ENCODE measurements at regions not wholly inside any gene's neighbourhood (a gene's known extent, or its start where the extent isn't known, plus 50 kb on each side); places are given as distances from the start of the nearest gene placed in this dataset.

DNA sequence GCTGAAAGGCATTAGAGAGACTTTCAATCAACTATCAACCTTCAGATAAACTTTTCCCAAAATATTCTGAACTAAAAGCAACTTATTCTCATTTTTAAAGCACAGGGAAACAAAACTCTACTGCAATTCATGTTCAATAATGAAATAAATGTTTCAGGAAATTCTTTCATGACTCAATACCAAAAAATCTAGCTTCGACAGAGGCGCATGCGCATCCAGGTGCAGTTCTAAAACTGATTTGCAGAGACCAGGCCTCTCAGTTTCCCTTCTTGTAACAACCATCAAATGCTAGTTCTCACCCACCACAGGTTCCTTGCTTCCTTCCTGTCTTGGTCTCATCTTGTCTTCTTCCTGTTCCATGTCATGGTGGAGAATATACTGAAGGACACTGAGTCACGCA is 55.3 kb upstream of the NRBF2 start:
- Histone ChIP-seq H3K4me3 (replicated peaks in 1 of 3; ENCODE audit: insufficient read depth in 1 of 3, low read depth in 2 of 3, low read length in 3 of 3) (no peak overlapping the region), H3K27ac (ENCODE audit: extremely low read length, insufficient read depth, low read length) (no peak overlapping the region), H3K36me3 (replicated peaks in 1 of 2; ENCODE audit: control insufficient read depth in 1 of 2, insufficient read depth in 2 of 2, low read length in 2 of 2) (no peaks in the 10 kb centered on the region), H3K4me2 (ENCODE audit: low read depth, low read length) (no peak overlapping the region), H3K27me3 (ENCODE audit: control insufficient read depth in 1 of 2, insufficient read depth in 2 of 2, low read length in 2 of 2) (peaks cover 1 to 11% of the 10 kb centered on the region in 2 experiments; a peak in 4 of 5 replicates), H3K79me2 (ENCODE audit: insufficient read depth, low read length) (no peaks in the 10 kb centered on the region), H3K9me3 (ENCODE audit: low read length) (no peaks in the 10 kb centered on the region), H4K20me1 (ENCODE audit: insufficient read depth, low read length) (no peaks in the 10 kb centered on the region), H2AFZ (ENCODE audit: low read length) (no peak overlapping the region), H3K9ac (ENCODE audit: insufficient read depth, low read depth, low read length) (no peak overlapping the region), H3K4me1 (ENCODE audit: insufficient read depth, low read length) (no peaks in the 10 kb centered on the region)
- no peak for ATAC-seq
- intact Hi-C loops (cut with micrococcal nuclease; ENCODE audit: unreplicated experiment), result no loop called here
- DNase-seq (ENCODE audit: low spot score), result no peak
- POLR2A ChIA-PET, result no interaction called here
- TF ChIP-seq, protein P1, sequence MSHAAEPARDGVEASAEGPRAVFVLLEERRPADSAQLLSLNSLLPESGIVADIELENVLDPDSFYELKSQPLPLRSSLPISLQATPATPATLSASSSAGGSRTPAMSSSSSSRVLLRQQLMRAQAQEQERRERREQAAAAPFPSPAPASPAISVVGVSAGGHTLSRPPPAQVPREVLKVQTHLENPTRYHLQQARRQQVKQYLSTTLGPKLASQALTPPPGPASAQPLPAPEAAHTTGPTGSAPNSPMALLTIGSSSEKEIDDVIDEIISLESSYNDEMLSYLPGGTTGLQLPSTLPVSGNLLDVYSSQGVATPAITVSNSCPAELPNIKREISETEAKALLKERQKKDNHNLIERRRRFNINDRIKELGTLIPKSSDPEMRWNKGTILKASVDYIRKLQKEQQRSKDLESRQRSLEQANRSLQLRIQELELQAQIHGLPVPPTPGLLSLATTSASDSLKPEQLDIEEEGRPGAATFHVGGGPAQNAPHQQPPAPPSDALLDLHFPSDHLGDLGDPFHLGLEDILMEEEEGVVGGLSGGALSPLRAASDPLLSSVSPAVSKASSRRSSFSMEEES (CRISPR knock-in tag; IDR thresholded peaks at IDR 0.05), result no peak
- TF ChIP-seq ZNF672 (CRISPR knock-in tag; IDR thresholded peaks at IDR 0.05), result no peak
- no peak for TF ChIP-seq ZNF768 (CRISPR knock-in tag; IDR thresholded peaks at IDR 0.05)
- TF ChIP-seq ZNF430 (CRISPR knock-in tag; IDR thresholded peaks at IDR 0.05), result no peak
- TF ChIP-seq KLF13 (CRISPR knock-in tag; IDR thresholded peaks at IDR 0.05), result no peak
- TF ChIP-seq HDAC2 (CRISPR knock-in tag; IDR thresholded peaks at IDR 0.05), result no peak
- TF ChIP-seq ZNF337 (CRISPR knock-in tag; IDR thresholded peaks at IDR 0.05; ENCODE audit: borderline replicate concordance, low read depth), result no peak
- no peak for TF ChIP-seq ZNF121 (CRISPR knock-in tag; IDR thresholded peaks at IDR 0.05)
- no peak for TF ChIP-seq MIER3 (CRISPR knock-in tag; IDR thresholded peaks at IDR 0.05; ENCODE audit: borderline replicate concordance)
- TF ChIP-seq, protein P2, sequence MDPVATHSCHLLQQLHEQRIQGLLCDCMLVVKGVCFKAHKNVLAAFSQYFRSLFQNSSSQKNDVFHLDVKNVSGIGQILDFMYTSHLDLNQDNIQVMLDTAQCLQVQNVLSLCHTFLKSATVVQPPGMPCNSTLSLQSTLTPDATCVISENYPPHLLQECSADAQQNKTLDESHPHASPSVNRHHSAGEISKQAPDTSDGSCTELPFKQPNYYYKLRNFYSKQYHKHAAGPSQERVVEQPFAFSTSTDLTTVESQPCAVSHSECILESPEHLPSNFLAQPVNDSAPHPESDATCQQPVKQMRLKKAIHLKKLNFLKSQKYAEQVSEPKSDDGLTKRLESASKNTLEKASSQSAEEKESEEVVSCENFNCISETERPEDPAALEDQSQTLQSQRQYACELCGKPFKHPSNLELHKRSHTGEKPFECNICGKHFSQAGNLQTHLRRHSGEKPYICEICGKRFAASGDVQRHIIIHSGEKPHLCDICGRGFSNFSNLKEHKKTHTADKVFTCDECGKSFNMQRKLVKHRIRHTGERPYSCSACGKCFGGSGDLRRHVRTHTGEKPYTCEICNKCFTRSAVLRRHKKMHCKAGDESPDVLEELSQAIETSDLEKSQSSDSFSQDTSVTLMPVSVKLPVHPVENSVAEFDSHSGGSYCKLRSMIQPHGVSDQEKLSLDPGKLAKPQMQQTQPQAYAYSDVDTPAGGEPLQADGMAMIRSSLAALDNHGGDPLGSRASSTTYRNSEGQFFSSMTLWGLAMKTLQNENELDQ (CRISPR knock-in tag; IDR thresholded peaks at IDR 0.05; ENCODE audit: borderline replicate concordance), result no peak
- no peak for TF ChIP-seq SP2 (CRISPR knock-in tag; IDR thresholded peaks at IDR 0.05)
- TF ChIP-seq KLF15 (CRISPR knock-in tag; IDR thresholded peaks at IDR 0.05; ENCODE audit: borderline replicate concordance), result no peak
- no peak for TF ChIP-seq ZSCAN20 (CRISPR knock-in tag; IDR thresholded peaks at IDR 0.05; ENCODE audit: borderline replicate concordance)
- TF ChIP-seq SRSF1 (optimal IDR thresholded peaks at IDR 0.05; ENCODE audit: low read depth, low read length), result no peak
- no peak for TF ChIP-seq ZBTB37 (CRISPR knock-in tag; IDR thresholded peaks at IDR 0.05)
- no TSS peak for BruUV-seq (replicated peaks)
- CTCF ChIA-PET (ENCODE audit: low intra/inter-chr PET ratio, low total read pairs), result no interaction called here
- in situ Hi-C loops (cut with HindIII; ENCODE audit: extremely low pct_ligation_motif_present, low pct_unique_long_range_greater_than_20kb), result loop anchor here (25.0 kb wide), 1 partner anchor 490 kb away; no protein-coding TSS in a partner anchor
- no peak for FAIRE-seq
- WGBS (ENCODE audit: low lambda C conversion rate), result 65% methylated on average over 4 of the region's 4 CpGs
